ENCODE measurements at regions not wholly inside any gene's neighbourhood (a gene's known extent, or its start where the extent isn't known, plus 50 kb on each side); places are given as distances from the start of the nearest gene placed in this dataset.

DNA sequence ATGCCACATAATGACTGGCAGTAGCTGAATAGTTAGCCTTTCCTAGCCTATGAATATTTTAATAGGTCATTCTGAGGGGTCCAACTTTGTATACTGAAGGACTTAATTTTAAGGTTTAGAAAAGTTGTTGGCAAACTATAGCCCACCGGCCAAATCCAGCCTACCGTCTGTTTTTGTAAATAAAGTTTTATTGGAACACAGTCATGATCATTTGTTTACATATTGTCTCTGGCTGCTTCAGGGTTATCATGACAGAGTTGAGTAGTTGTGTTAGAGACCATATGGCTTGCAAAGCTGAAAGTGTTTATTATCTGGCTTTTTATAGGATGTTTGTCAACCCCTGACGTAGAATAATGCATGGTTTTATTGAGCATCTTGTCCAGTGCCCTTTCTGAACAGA is 73.4 kb downstream of the NTMT2 start:
- DNase-seq: no peak

- no peak for DNase-seq
Observed at GRCh38 chr1:170221031-170221430, 75.3 kb downstream of the NTMT2 start.

DNA sequence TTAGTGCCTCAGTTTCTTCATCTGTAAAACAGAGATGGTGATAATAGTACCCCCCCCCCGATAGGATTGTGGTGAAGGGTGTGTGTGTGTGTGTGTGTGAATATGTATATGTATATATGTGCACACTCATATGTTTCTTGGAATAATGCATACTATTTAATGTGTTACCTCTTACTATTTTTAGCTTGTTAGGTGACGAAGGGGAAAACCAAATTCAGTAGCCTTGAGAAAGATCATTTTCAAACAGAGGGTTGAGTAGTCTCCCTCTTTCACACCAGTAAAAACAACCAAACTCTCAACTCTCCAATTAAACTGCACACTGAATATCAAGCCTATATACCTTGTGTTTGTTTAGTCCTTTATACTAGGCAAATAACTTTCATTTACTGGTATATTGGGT is 75.7 kb downstream of the NTMT2 start:
- DNase-seq: no peak

- no peak for DNase-seq
Observed at GRCh38 chr1:170224469-170224868, 78.7 kb downstream of the NTMT2 start.

GRCh38 chr1:170225781-170226530 is 80.2 kb downstream of the NTMT2 start:
- DNase-seq: no peak

DNA sequence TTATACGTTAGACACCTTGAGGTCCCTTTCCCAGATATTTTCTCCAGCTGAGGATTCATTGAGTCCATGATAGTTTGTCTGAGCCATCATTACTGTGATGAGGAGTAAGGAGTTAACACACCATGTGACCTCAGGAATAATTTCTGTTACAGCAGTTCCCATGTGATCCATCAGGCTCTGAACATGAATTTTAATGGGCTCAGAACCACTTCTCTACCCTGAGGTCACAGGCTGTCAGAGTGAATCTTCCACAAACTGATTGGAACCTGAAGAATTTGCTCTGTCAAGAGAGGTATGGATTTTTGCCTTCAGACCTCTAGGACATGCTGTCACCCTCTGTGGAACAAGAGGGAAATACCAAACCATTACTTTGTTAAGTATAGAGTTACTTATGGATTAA is 81.0 kb downstream of the NTMT2 start:
- DNase-seq: no peak

- no peak for DNase-seq
Observed at GRCh38 chr1:170230323-170230722, 84.6 kb downstream of the NTMT2 start.

- DNase-seq: no peak
Observed at GRCh38 chr1:170231662-170232061, 85.9 kb downstream of the NTMT2 start.

DNA sequence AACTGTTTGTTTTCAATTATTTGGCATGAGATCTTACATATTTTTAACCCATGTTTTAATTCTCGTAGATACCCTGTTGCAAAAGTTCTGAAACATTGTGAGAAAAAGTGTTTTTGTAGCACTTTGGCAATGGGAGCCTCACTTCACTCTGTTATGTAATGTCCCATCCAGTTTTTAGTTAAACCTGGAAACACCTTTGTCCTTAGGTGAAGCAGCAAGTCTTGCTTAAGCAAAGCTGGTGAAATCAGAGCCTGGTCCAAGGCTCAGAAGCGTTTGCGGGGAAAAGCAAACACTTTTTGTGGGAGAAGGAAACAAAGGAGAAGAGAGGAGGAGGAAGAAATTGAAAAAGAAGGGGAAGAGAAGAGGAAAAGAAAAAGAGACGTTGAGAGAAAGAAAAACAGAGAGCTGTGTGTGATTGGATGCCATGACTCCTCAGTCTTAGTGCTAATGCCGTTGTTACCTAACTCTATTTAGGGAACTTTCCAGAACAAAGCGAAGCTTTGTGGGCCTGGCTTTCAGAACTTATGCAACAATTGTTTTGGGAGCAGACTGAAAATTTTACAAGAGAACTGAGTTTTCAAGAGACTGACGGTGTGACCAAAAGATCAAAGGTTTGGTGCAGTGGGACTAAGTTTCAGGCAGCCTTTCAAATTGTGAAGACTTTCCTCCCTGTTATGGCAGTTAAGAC is 93.1 kb downstream of the NTMT2 start:
- no peak for DNase-seq

DNA sequence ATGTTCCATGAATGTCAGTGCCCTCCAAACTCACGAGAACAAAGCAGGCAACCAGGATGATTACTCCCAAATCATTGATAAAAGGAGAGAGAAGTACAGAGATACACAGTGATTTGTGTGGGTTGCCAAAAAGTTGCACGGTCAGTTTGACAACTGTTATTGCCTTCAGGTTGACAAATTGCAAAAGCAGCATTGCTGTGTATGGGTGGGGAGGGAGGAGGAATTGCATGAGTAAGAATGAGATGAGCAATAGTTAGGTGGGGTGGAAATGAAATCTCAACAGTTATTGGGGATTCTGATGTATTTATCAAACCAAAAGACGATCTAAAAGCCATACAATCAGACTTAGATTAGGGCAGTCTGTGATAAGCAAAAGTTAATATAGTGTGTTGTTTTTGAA is 93.7 kb downstream of the NTMT2 start:
- no peak for DNase-seq

GRCh38 chr1:170240409-170240808 is 94.7 kb downstream of the NTMT2 start:
- DNase-seq: no peak

DNA sequence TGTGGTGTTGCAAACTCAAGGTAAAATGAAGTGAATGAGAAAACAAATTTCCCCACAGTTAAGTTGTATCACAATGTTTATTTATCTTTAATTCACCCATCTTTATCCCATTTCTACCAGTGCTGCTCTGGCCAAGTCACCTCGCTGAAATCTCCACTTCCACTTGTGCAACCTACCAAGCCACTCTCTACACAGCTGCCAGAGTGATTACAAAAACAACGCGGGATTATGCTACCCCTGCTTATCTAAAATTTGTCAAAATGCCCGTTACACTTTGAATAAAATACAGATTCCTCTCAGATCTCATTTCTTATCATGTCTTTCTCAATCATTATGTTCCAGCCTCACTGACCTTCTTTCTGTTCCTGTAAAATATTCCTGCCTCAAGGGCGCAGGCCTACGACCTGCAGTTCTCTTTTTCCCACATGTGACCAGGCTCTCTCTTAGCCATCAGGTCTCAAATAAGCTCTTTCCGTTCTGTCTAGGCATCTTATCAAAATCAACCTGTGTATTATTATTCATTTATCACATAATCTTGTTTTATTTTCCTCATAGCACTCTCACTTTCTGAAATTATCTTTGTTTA is 95.6 kb downstream of the NTMT2 start:
- DNase-seq: no peak

DNA sequence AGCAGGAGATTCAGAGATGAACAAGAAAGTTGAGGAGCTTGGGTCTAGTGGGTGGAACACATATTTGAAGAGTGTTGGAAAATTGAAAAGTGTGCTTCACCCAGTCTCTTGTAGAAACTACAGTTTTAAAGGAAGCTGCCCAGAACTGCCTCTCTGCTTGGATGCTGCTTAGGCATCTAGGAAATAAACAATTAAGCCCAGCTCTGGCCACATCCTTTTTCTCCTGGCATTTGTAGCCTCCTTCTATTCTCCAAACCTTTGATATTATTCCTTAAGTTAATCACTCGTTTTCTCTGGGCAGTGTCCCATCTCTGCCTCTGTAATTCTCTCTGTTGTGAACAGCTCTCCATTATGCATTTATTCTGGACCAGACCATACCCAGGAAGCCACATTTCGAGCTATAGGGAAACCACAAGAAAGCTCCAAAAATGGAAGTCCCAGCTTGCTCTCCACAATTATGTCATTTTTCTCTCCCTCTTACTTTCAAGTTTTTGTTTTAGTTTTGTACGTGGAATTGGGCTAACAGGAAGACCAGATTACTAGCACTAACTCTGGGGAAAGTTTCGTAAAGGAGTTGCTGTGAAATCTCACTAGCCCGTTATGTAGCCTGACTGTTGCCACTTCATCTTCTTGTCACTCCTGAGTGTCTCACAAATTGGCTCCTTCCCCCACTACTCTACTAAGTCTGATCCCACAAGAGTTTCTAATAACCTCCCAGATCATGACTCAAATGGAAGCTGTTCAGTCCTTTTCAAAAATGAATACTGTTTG is 102.2 kb downstream of the NTMT2 start:
- no peak for DNase-seq

- no peak for DNase-seq
Observed at GRCh38 chr1:170250531-170251276, 104.9 kb downstream of the NTMT2 start.

- DNase-seq: no peak
Observed at GRCh38 chr1:170252851-170253579, 107.3 kb downstream of the NTMT2 start.

DNA sequence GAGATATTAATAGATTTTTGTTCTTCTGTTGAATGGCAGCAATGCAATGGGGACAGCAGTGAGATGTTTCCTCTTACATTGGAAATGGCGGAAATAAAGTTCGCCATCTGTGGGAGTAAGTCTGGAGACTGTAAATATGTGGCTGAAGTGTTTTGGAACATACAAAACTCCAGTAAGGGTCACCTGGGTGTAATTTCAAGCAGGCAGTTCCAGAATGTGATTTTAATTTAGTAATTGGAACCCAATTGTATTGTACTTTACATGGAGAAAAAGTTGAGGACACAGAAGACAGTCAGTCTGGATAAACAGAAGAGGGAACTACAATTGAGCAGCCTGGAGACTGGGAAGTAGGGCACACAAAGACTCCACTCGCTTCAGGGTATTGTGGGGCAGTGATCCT is 108.6 kb downstream of the NTMT2 start:
- no peak for DNase-seq

DNA sequence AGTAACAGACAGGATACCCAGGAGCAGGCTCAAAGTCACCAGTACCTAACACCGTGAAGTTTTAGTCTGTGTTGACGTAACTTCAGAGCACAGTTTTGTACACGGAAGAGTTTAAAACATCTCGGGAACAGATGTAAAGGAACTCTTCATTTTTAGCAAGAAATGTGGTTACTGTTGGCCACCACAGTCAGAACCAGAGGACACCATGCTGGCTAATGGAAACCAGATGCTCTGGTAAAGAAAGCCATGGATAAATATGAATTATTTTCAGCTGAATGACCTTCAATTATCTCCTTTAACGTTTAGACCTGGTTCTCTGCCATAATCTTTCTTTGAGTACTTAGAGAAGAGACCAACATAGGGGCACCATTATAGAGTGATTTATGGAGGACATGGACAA is 115.9 kb downstream of the NTMT2 start:
- no peak for DNase-seq

DNA sequence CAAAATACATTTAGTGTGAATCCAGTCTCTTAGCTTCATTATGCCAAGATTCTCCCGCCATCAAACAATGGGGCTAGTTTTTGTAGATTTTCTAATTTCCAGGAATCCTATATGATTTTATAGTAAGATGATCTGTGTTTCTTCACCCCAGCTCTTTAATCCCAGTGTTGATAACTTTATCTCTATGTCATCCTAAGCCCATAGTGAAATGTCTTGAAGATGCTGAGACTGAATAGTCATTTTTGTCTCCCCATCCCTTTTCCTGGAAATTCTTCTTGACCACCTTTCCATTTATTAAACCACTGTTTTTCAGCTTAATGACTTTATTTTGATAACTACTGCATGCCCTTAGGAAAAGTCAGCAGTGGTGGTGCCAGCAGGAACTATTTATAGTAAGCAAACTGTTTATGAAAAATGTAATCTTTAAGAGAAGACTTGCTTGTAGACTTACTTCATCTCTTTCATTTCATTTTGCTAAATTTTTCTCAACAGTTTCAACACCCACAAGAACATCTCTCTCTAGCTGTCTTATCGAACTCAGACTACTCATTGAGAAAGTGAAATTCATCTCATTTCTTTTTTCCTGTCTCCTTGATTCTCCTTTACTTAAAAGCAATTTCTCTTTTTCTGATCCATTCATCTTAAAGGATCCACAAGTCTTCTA is 116.6 kb downstream of the NTMT2 start:
- no peak for DNase-seq

DNA sequence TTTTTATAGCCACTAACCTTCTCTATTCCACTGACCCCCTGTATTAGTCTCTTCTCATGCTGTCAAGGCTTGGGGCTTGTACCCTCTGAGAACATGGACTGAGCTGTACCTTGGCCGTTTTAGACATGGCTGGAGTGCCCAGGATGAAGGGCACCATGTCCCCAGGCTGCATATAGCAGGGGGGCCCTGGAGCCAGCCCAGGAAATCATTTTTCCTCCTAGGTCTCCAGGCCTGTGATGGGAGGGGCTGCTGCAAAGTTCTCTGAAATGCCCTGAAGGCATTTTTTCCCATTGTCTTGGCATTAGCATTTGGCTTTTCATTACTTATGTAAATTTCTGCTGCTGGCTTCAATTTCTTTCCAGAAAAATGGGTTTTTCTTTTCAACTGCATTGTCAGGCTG is 119.5 kb downstream of the NTMT2 start:
- no peak for DNase-seq

DNA sequence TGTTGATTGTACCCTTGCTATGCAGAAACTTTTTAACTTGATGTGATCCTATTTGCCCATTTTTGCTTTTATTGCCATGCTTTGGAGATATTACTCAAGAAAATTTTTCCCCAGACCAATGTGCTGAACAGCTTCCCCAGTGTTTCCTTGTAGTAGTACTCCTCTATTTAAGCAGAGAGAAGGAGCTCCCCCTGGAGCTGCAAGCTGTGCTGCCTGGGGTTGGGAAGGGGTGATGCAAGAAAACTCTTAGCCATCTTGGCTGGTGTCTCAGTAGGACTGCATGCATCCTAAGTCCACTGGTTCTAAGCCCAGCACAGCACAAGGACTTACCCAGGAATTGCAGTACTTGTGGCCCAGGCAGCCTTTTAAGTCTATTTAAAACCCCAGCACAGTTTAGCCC is 121.6 kb downstream of the NTMT2 start:
- no peak for DNase-seq

DNA sequence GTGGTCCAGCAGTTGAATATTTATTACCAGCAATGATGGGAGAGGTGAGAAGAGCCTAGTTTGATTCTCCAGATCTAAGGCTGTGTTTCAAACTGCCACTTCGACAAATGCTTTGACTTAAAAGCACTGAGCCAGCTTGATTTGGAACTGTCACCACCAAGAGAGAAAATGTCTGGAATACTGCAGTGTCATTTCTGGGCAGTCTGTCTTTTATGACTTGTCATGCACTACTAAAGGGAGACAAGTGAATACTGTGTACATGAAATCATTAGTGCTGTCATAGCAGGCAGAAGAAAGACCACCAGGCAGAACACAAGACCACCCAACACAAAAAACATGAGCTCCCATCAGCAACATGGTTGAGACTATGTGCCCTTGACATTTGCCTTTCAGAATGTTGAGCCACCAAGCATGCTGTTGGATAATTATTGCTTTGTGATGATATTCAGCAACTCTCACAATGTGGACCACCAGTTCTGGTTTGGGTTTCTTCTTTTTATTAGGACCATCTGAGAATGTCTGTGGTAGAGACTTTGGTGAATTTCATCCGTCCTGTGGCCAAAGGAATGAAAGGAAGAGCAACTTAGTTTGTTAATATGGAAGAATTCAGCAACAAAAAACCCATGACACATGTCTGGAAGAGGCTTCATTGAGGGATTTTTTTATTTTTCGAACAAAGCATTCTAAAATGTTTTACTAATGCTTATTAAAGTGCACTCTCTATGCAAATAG is 125.8 kb downstream of the NTMT2 start:
- DNase-seq: no peak
